ENCODE measurements at regions not wholly inside any gene's neighbourhood (a gene's known extent, or its start where the extent isn't known, plus 50 kb on each side); places are given as distances from the start of the nearest gene placed in this dataset.

GRCh38 chr19:31501427-31502195 is 152.4 kb upstream of the TSHZ3 start:
- ChIA-PET POLR2A (no interaction called here), CTCF (interaction anchor here (0.9 to 1.2 kb wide), 4 partner anchors 12 to 421 kb away, joined by 3 to 5 read pairs (median 4); no protein-coding TSS in a partner anchor)
- Histone ChIP-seq H3K4me1 (no peaks in the 10 kb centered on the region), H3K4me2 (no peak overlapping the region), H3K9me3 (peaks cover 14% of the 10 kb centered on the region), H3K27ac (no peak overlapping the region), H3K4me3 (no peak overlapping the region)
- ATAC-seq (no peak), DNase-seq (ENCODE audit: low read depth in 1 of 2, low spot score in 1 of 2) (no peak), FAIRE-seq (no peak)
- WGBS (ENCODE audit: missing lambda C conversion rate), result 9% methylated on average over 4 of the region's 4 CpGs
- no peak for TF ChIP-seq KDM5A (IDR thresholded peaks at IDR 0.05)
- TF ChIP-seq EP300 (IDR thresholded peaks at IDR 0.05), result no peak
- TF ChIP-seq EHF (CRISPR knock-in tag; IDR thresholded peaks at IDR 0.05), result no peak
- no peak for TF ChIP-seq FOSL2 (IDR thresholded peaks at IDR 0.05)
- TF ChIP-seq FOSL2 (CRISPR knock-in tag; IDR thresholded peaks at IDR 0.05), result no peak
- TF ChIP-seq HOXA7 (CRISPR knock-in tag; IDR thresholded peaks at IDR 0.05), result no peak
- no peak for TF ChIP-seq RAD21 (conservative IDR thresholded peaks at IDR 0.05 in 1 of 2, IDR thresholded peaks at IDR 0.05 in 1 of 2)
- TF ChIP-seq, protein P1, sequence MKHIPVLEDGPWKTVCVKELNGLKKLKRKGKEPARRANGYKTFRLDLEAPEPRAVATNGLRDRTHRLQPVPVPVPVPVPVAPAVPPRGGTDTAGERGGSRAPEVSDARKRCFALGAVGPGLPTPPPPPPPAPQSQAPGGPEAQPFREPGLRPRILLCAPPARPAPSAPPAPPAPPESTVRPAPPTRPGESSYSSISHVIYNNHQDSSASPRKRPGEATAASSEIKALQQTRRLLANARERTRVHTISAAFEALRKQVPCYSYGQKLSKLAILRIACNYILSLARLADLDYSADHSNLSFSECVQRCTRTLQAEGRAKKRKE (CRISPR knock-in tag; IDR thresholded peaks at IDR 0.05; ENCODE audit: low read depth), result no peak

GRCh38 chr19:31502536-31503170 is 153.4 kb upstream of the TSHZ3 start:
- Histone ChIP-seq H3K9me3 (peaks cover 14% of the 10 kb centered on the region), H3K27ac (no peak overlapping the region), H3K4me2 (no peak overlapping the region), H3K4me3 (no peak overlapping the region), H3K4me1 (no peaks in the 10 kb centered on the region)
- 26% methylated on average over 17 of the region's 17 CpGs for WGBS (ENCODE audit: missing lambda C conversion rate)
- POLR2A ChIA-PET, result no interaction called here
- TF ChIP-seq POLR2AphosphoS2 (conservative IDR thresholded peaks at IDR 0.05; ENCODE audit: low read length) (no peak), HOXB5 (CRISPR knock-in tag; IDR thresholded peaks at IDR 0.05) (no peak), PHF8 (IDR thresholded peaks at IDR 0.05; ENCODE audit: borderline replicate concordance, low read depth) (no peak)
- no peak for FAIRE-seq
- CTCF ChIA-PET, result interaction anchor here (1.1 kb wide), 1 partner anchor 422 kb away, joined by 3 read pairs; no protein-coding TSS in a partner anchor
- no peak; a peak in 1 of 6 replicates for ATAC-seq
- DNase-seq (ENCODE audit: low read depth in 1 of 2, low spot score in 1 of 2), result no peak

DNA sequence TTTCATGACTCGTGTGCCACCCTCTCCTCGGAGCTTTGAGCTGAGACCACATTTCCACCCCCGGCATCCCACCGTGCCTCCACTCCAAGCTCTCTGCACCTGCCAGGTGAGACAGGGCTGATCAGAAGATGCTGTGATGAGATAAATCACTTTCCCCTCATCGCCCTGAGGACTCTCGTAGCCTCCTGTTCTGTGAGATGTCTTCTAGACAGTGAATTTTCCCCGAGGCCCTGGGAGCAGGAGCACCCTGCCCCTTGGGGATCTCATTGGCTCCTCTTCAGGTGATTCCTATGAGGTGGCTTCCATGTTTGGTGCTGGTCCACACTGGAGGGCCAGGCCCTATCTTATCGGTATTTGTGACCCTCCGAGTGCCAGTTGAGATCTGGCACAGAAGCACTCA is 154.0 kb upstream of the TSHZ3 start:
- ATAC-seq, result no peak
- DNase-seq (ENCODE audit: low read depth in 1 of 2, low spot score in 1 of 2), result no peak
- 12% methylated on average over 9 of the region's 9 CpGs for WGBS (ENCODE audit: missing lambda C conversion rate)
- Histone ChIP-seq H3K4me2 (no peak overlapping the region), H3K27ac (no peak overlapping the region), H3K4me3 (no peak overlapping the region), H3K4me1 (no peaks in the 10 kb centered on the region), H3K9me3 (peaks cover 14% of the 10 kb centered on the region)
- POLR2A ChIA-PET, result no interaction called here
- no peak for FAIRE-seq
- CTCF ChIA-PET, result interaction anchor here (1.1 kb wide), 1 partner anchor 423 kb away, joined by 3 read pairs; no protein-coding TSS in a partner anchor
- TF ChIP-seq MYC (IDR thresholded peaks at IDR 0.05; ENCODE audit: borderline replicate concordance, low read length) (no peak), ZC3H11A (IDR thresholded peaks at IDR 0.05) (no peak), ZSCAN20 (CRISPR knock-in tag; IDR thresholded peaks at IDR 0.05) (no peak), EHMT2 (IDR thresholded peaks at IDR 0.05; ENCODE audit: low read depth) (no peak), POLR2A (IDR thresholded peaks at IDR 0.05; ENCODE audit: low read length) (no peak), TFCP2L1 (CRISPR knock-in tag; IDR thresholded peaks at IDR 0.05) (no peak), KDM5A (IDR thresholded peaks at IDR 0.05) (no peak)

DNA sequence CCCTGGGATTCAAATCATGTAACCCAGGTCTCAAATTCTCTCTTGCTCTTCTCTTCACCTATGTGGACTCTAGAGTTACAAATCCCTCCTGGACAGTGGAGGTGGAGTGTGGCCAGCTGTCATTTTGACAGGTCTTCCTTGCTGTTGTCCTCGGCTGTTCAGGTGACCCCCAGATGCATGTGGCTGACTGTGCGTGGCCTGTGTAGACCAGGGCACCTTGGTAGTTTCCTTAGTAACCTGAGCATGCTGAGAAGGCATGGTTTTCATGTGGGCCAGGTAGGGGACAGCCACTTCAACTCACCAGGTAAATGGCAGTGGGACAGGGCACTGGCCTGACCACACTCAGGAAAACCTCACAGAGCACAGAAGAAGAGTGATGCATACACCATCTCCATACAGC is 155.0 kb upstream of the TSHZ3 start:
- Histone ChIP-seq H3K4me2 (no peak overlapping the region), H3K9me3 (peaks cover 12% of the 10 kb centered on the region; the same call in 2 of the 3 replicates), H3K4me3 (no peak overlapping the region), H3K4me1 (no peaks in the 10 kb centered on the region), H3K27ac (no peak overlapping the region)
- ATAC-seq, result no peak
- no peak for TF ChIP-seq CHD4 (IDR thresholded peaks at IDR 0.05; ENCODE audit: borderline replicate concordance)
- TF ChIP-seq EHMT2 (IDR thresholded peaks at IDR 0.05; ENCODE audit: low read depth), result no peak
- no peak for TF ChIP-seq MAZ (IDR thresholded peaks at IDR 0.05; ENCODE audit: borderline replicate concordance, low read depth, low read length)
- TF ChIP-seq RCOR1 (IDR thresholded peaks at IDR 0.05; ENCODE audit: low read depth, low read length), result no peak
- no peak for TF ChIP-seq RAD21 (conservative IDR thresholded peaks at IDR 0.05 in 1 of 2, IDR thresholded peaks at IDR 0.05 in 1 of 2)
- TF ChIP-seq FOSB (CRISPR knock-in tag; IDR thresholded peaks at IDR 0.05), result no peak
- TF ChIP-seq HDAC2 (IDR thresholded peaks at IDR 0.05), result no peak
- TF ChIP-seq NR3C1 (IDR thresholded peaks at IDR 0.05), result no peak
- no peak for TF ChIP-seq HOXB13 (CRISPR knock-in tag; IDR thresholded peaks at IDR 0.05; ENCODE audit: low read depth)
- no peak for TF ChIP-seq KDM1A (IDR thresholded peaks at IDR 0.05; ENCODE audit: low read depth)
- 0% methylated on average over 2 of the region's 2 CpGs for WGBS (ENCODE audit: missing lambda C conversion rate)
- POLR2A ChIA-PET, result no interaction called here
- no peak for FAIRE-seq
- DNase-seq (ENCODE audit: low read depth in 1 of 2, low spot score in 1 of 2), result no peak
- CTCF ChIA-PET, result no interaction called here

Measured in A549 (cell line).